SU-DHL-6 (cell line): ENCODE measurements at regions not wholly inside any gene's neighbourhood (a gene's known extent, or its start where the extent isn't known, plus 50 kb on each side); places are given as distances from the start of the nearest gene placed in this dataset.

Experiments used
- CTCF ChIP-seq: fragments of 200-600 bp; sonication (generic); IDR thresholded peaks from one replicate; pipeline ENCODE4 v1.5.1; 2017; ENCODE audit warnings: antibody characterized with exemption, mild to moderate bottlenecking, low read length, moderate library complexity; ENCODE audit not compliant: insufficient read depth, poor library complexity, severe bottlenecking
- EZH2phosphoT487 ChIP-seq: fragments of 200-600 bp; sonication (generic), shearing (Covaris generic); conservative IDR thresholded peaks from 2 replicates; pipeline ENCODE4 v1.6.1; 2018; ENCODE audit warnings: mild to moderate bottlenecking, antibody characterized with exemption, low read length, moderate library complexity, mixed read lengths

- TF ChIP-seq CTCF = no peak
- TF ChIP-seq EZH2phosphoT487 = no peak
Observed at GRCh38 chr14:29489911-29490425, 437.7 kb downstream of the PRKD1 start.
